GM18907 (cell line): ENCODE measurements at regions not wholly inside any gene's neighbourhood (a gene's known extent, or its start where the extent isn't known, plus 50 kb on each side); places are given as distances from the start of the nearest gene placed in this dataset.

Source experiments
- ATAC-seq: cut with Tn5 transposase; IDR thresholded peaks from one replicate; pipeline ENCODE4 v1.9.1; 2021; ENCODE audit warnings: mild to moderate bottlenecking, moderate library complexity; ENCODE audit not compliant: unreplicated experiment

- ATAC-seq: no peak
Observed at GRCh38 chr15:60057554-60057953, 53.4 kb downstream of the FOXB1 start.

GRCh38 chr15:60059186-60059585 is 55.1 kb downstream of the FOXB1 start:
- ATAC-seq: no peak

DNA sequence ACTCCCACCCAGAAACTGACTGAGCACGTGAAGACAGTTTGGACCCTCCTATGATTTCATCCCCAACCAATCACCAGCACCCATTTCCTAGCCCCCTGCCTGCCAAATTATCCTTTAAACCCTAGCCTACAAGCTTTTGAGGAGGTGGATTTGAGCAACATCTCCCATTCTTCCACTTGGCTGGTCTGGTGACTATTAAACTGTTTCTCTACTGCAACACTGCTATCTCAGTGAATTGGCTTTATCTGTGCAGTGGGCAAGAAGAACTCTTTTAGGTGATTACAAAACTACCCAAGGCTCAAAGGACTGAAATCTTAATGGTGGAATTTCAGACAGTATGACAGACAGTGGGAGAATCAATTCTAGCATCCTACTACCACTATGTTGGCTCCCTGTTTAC is 57.6 kb downstream of the FOXB1 start:
- ATAC-seq: no peak

DNA sequence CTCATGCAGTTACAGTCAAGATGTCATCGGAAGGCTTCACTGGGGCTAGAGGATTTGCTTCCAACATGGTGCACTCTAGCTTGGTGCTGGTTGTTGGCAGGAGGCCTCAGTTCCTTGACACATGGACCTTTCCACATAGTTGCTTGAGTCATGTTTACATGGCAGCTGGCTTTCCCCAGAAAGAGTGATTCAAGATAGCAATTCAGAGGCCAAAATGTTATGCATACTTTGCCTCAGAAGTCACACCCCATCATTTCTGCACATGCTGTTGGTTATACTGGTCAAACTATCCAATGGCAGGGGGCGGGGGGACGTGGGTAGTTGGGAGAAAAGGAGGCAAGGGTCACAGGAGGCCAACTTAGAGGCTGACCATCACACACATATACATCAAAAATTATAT is 58.7 kb downstream of the FOXB1 start:
- no peak for ATAC-seq

GRCh38 chr15:60065951-60066350 is 61.8 kb downstream of the FOXB1 start:
- ATAC-seq: no peak

DNA sequence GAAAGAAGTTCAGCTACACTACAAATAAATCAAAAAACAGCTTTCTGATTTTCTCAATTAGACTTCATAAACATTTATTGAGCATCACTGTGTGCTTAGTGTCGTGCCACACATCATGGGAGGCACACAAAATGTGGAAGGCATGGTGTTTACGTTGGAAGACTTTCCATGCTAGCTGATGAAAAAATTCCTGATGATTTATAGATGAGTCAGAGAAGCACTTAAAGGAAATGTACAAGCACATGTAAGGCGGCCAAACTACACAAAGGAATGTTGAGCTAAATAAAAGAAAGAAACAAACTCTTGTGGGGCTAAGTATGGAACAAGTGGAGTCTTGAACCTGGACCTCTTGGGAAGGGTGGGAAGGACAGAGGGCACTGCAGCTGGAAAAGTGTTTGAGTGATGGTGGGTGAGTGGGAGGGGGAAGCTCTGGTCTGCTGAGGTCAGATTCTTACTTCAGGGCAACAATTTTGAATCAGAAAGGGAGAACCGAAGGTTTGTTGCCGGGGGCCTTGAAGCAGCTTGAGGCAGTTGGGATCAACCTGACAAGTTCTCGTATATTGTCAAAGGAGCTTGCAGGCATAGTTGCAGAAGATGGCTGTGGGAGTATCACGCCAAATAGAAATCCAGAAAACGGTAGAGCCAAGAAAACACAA is 66.9 kb downstream of the FOXB1 start:
- no peak for ATAC-seq

DNA sequence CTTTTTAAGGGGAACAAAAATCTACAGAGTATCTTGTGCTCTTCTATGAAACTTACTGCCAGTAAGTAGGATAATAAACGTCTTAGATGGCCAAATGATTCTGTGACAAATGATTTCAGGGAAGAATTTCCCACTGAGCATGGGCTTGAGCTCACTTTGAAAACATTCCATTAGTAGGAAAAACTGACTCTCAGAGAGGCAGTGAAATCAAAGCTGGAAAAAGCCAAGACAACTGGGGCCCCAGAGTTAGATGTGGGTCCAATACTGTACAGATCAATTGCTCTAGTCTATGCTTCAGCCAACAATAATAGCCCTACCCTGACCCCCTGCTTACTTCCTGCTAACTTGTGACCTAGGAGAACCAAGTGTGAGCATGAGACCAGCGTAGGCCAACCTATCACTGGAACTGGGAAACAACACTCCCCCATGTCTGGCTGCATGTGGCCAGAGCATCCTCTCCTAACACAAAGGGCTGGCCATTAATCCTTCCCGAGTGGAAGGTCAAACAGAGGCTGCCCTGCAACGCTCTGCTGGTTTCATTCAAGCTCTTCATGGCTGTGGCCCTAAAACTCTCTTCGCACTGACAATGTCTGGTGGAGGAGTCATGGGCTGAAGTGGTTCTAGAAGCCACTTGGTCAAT is 68.8 kb downstream of the FOXB1 start:
- no peak for ATAC-seq

GRCh38 chr15:60073466-60073840 is 69.3 kb downstream of the FOXB1 start:
- ATAC-seq: no peak

DNA sequence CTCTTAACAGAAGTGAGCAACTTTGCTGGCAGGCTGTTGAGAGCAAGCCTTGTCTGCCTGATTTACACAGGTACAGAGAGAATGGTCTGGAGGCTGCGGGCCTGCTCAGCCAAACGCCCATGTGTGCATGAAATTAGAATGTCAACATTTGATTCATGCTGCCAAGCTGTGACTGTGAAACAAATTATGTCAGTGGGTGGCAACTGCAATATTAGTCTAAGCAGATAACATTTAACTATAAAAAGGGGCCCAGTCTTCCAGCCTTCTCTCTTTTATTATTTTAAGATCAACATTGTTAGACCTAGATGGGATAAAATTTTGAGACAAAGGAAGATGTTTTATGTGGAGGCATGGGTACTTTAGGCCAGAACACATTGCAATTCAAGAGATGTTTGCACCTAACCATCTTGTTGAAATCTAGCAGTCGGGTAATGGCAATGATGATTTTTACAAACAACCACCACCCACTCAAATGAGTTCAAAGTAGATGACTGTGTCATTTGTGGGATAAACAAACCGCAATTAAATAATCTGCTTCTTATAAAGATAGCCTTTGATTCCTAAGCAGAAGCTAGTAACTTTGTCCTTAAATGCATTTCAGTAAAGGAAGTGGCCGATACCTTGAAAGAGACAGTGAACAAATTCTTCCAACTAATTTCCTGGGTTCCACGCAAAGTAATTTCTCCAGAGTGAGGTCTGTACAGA is 70.2 kb downstream of the FOXB1 start:
- no peak for ATAC-seq

DNA sequence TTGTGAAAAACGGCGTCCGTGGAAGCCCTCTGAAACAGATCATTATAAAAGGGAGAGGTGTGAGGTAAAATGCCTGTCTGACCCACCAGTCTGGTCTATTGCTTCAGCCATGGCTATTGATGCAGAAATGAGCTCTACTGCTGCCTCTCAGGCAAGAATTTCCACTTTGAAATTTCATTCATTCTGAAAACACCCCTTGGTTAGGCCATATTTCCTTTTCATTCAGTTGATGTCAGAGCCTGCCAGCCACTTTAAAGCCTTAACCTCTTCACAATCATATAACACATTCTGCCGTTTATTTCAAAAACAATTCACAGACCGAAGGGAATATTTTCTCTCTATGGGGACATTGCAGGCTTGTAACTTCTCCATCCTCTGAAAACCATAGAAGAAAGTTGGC is 71.9 kb downstream of the FOXB1 start:
- ATAC-seq: no peak

DNA sequence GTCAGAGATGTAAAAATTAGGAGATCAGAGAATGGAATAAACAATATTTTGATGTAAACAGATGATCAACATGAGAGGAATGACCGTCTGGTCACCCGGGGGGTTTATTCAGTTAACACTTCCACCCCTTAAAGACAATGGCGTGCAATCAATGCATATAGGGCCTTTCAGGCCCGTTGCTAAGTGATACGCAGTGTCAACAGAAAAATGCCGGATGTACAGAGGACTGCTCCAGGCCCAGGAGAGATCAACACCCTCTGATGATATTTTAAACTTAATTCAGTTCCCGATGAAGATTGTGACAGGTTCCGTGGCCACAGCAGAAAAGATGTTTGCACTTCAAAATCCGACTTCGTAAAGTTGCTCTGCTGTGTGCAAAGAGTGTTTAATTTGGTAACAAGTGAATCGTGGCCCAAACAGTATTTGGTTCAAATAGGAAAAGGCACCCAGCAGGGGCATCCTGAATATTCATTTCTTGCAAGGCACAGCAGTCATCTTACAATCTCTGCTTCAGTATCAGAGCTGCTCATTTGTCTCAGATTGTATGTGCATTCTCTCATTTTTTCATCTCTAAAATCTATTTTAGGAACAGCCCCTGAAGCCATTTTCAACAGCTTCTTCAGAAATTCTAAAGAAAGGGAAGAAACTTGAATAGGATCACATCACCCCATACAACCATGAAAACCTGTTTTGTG is 72.6 kb downstream of the FOXB1 start:
- no peak for ATAC-seq

DNA sequence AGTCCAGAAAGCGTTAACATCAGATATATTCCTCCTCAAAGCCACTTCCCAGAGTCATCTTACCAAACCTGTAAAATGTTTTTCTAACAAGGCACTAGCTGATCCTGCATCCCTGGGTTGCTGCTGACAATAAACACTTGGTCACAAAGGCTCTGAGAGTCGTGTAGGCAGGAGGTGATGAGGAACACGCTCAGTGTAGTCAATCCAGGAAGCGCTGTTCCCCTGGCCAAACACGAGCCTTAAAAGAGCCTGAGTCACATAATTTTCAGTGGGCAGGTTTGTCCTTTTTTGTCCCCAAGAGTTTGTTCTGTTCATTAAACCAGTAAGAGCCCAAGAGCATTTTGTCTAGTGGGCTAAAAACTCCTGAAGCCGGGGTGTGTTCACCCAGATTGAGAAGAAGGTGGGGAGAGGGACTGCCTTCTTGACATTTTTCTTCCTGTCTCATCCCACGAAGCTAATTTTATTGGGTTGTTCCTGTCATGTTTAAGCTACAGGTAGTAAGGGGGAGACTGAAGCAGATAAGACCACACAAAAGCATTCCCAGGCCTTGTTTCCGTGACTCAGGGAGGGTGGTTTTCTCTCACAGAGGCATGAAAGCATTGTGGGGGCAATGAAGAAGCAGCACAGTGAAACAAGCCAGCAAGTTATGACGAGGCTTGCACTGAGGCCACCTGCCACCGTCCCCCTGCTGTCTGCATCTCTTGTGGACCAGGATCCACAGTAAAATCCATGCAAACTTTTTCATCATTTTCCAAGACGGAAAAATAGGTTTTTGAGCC is 73.7 kb downstream of the FOXB1 start:
- no peak for ATAC-seq

DNA sequence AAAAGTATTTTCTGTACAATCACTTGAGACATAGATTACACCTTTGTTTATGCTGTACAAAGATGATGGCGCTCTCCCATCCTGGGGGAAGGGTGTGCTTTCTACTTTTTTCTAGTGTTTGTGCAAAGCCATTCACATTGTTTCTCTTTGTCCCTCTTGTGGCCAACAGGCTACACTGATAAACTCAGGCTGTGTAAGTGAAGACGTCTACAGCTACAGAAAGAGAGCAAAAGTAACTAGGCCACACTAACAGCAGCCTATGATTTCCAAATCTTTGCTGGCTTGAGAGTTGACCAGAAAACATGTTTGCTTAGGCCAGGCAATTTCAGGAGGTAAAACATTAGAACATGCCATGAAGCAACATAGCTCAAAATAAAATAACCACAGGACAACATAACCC is 75.1 kb downstream of the FOXB1 start:
- no peak for ATAC-seq

GRCh38 chr15:60081976-60082375 is 77.9 kb downstream of the FOXB1 start:
- ATAC-seq: no peak

DNA sequence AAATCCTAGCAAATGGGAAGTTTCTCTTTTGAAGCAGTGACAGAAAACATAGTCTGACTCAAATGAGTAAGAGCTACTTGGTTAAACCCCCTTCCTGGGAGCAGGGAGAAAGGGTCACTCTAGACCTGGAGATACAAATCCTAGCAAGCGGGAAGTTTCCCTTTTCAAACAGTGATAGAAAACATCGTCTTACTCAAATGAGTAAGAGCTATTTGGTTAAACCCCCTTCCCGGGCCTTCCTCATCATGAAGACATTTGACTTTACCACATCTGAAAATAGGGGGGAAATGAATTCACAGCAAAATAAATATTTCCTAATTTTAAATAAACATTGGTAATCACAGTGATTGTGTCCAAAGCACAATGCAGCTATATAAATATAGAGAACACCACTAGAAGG is 79.2 kb downstream of the FOXB1 start:
- ATAC-seq: no peak

- ATAC-seq: no peak
Observed at GRCh38 chr15:60086681-60087429, 82.7 kb downstream of the FOXB1 start.

DNA sequence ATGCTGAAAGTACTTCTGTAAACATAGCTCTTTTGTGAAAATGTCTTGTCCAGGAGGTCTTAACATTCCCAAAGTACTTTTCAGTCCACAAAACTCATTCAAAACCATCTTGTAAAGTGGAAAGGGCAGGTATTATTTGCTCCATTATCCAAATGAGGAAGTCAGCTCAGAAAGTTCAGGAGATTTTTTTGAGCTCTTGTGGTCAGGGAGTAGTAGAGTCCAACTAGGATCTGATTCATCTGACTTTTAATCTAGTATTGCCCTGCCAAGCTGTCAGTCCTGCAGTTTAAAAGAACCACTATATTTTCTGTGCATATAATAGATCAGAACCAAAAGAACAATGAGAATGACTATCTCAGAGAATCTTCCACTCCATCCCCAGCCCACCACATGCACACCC is 83.5 kb downstream of the FOXB1 start:
- no peak for ATAC-seq

DNA sequence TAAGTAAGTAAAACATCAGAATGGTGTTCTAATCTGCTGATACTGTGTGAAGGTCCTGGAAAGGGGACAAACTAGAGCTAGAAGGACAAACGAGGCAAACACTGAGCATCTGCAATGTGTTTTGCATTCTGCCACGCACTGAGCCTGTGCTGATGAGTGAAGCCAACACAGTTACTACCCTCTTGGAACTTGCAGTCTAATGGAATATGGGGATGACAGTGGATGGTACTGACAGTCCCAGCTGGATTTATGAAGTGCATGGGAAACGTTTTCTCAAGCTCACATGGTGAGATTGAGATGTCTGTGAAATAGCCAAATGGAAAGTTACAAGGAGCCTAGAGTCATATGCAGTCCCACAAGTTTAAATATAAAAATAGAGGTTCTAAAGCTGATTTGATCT is 86.6 kb downstream of the FOXB1 start:
- ATAC-seq: no peak

GRCh38 chr15:60091157-60091556 is 87.0 kb downstream of the FOXB1 start:
- no peak for ATAC-seq

DNA sequence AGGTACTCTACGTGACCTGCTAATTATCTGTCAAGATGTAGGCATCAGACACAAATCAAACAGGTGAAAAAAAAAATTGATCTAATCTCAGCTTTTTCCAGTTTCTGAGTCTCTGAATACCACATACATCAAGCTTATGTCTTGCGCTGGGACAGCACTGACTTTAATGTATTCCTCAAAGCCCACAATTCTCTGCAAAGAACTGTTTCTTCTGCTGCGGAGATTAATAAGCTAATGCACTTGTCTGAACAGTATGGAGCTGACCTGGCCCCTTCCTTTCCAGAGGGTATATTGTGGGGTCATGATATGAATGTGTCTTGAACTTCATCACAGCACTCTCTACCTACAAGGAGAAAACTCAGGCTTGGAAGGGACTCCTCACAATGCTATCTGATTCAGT is 87.8 kb downstream of the FOXB1 start:
- ATAC-seq: no peak
